LNCAP (cell line): ENCODE measurements at regions not wholly inside any gene's neighbourhood (a gene's known extent, or its start where the extent isn't known, plus 50 kb on each side); places are given as distances from the start of the nearest gene placed in this dataset.

Source experiments
- TF ChIP-seq, protein P1 (sequence below): fragments of 450-650 bp; IDR thresholded peaks from 2 replicates; pipeline ENCODE4 v1.5.1; 2017; ENCODE audit warnings: mild to moderate bottlenecking

DNA sequence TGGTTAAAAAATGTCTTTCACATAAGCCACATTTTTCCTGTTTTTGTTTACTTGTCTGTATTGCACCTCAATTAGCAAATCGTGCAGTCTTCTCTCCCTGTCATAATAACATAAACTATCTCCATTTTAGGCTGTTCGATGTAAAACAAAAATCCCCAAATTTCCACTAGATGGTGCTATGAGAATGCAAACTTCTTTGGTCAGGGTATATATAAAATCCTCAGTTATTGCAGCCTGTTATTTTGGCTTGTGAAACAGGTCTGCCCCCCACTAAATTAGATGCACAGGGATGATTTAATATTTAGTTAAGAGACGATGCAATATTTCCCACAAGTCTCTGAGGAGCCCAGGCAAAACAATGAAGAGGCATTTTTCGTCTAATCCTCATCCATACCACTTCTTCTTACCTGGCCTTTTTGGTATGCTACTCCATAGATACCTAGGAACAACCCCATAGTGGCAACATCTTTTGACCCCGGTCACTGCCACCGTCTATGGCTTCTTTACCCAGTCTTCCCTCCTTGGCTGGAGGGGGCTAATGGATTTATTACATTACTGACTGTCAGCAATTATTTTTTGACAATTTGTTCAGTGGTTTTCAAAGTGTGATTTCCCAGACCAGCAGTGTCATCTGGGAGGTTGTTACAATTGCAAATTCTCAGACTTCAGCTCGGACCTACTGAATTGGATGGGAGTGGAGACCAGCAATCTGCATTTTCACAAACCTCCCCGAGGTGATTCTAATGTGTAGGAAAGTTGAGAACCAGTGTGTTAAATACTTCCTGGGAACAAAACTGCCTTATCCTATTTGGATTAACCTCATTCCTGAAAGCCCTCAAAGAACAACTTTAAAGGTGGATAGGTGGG, 117.4 kb upstream of the CWC22 start:
- TF ChIP-seq, protein P1, sequence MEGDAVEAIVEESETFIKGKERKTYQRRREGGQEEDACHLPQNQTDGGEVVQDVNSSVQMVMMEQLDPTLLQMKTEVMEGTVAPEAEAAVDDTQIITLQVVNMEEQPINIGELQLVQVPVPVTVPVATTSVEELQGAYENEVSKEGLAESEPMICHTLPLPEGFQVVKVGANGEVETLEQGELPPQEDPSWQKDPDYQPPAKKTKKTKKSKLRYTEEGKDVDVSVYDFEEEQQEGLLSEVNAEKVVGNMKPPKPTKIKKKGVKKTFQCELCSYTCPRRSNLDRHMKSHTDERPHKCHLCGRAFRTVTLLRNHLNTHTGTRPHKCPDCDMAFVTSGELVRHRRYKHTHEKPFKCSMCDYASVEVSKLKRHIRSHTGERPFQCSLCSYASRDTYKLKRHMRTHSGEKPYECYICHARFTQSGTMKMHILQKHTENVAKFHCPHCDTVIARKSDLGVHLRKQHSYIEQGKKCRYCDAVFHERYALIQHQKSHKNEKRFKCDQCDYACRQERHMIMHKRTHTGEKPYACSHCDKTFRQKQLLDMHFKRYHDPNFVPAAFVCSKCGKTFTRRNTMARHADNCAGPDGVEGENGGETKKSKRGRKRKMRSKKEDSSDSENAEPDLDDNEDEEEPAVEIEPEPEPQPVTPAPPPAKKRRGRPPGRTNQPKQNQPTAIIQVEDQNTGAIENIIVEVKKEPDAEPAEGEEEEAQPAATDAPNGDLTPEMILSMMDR: peak; percentile 56

DNA sequence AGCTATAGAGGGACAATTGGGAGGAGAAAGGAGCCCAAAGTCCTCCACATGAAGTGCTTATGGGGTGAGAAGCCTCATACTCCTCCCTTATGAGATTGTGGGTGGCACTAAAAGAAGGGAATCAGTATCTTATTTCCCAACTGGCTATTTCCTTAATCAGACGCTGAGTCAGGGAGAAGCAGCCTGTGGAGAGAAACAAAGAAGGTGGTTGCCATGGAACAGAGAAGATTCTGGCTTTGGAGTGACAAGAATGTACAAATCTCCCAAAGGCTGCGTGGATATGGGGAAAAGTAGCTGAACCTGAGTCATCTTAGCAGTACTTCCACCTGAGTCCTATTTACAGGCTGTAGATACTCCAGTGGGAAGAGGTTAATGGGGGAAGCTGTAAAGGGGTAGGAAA, 115.8 kb upstream of the CWC22 start:
- TF ChIP-seq, protein P1: no peak

DNA sequence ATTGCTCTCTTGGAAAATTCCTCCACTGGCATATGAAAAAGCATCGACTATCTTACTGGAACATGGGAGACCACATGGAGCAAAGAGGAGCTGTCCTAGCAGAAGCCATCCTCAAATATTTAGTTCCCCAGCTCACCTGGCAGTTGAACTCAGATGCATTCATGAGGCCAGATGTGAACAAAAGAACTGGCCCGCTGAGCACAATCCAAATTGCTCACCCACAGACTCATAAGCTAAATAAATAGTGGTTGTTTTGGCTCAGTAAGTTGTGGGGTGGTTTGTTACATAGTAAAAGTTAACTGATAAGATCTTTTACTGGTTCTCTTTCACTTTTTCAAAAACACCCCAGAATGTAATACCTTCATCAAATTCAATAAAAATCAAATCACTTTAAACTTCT, 108.6 kb upstream of the CWC22 start:
- TF ChIP-seq, protein P1: no peak

DNA sequence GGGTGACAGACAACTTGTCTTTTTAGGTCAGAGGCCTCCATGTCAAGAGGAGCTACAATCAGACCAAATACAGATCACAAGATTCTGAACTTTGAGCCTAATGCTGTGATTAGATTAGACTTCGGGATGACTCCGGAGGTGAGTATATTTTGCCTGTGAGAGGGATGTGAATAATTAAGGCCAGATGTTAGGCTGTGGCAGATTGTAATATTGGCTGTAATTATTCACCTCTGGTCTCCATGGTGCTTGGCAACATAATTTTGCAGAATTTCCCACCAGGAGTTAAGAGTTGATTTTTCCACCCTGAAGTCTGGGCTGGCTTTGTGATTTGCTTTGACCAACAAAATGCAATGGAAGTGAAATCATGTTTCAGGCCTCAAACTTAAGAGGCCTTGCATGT, 108.2 kb upstream of the CWC22 start:
- TF ChIP-seq, protein P1: no peak

DNA sequence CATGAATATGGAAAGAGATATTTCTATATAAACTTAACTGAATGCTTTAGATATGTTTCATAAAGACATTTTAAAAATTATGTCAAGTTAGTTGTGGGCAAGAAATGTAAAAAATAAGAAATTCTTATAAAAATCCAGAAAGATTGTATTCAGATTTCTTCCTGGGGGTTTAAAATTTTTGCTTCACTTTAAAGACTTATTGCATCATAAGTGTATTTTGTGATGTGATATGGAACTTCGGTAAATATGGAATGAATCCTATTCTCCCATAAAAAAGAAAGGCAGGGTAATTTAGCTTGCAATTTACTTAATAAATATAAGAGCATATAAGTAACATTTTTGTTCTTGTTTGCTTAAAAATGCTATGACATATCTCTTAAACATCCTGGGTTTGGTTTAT, 104.8 kb upstream of the CWC22 start:
- TF ChIP-seq, protein P1: no peak

DNA sequence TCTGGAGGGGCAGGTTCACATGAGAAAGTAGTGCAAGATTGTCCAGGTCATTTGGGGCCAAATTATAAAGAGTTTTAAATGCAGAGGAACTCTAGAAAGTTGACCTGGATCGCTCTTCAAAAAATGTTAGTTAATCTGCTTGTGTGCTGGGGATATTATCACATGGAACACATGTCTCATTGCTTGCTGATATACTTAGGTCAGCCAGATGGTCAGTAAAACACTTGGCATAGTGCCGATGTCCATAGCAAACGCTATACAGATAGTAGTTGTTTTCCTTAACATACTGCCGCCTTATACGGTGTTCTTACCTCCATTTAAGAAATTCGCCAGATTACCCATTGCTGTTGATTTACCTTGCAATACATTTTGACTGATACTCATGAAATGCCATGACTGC, 103.4 kb upstream of the CWC22 start:
- TF ChIP-seq, protein P1: no peak

DNA sequence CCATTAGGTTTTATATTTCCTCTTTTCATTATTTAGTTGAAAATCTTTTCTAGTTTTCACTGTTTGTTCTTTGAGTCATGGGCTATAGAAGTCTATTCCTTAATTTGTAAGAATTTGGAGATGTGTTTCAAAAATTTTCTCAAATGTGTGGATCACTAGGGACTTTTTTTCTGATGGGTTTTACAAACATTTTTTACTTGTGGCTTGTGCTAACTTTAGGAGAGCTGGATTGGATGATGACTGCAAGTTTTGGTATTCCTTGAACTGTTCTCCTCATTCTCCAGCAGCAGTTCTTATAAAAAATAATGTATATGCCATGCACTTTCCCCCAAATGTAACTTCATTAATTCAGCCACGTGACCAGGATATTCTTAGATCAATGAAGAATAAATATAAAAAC, 94.7 kb upstream of the CWC22 start:
- TF ChIP-seq, protein P1: no peak

DNA sequence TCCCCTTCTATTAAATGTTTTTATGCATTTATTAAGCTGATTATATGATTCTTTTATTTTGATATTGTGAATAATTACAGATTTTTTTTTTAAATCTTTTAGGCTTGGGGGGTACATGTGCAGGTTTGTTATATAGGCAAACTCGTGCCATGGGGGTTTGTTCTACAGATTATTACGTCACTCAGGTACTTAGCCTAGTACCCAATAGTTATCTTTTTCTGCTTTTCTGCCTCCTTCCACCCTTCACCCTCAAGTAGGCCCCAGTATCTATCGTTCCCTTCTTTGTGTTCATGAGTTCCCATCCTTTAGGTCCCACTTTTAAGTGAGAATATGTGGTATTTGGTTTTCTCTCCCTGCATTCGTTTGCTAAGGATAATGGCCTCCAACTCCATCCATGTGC, 92.2 kb upstream of the CWC22 start:
- TF ChIP-seq, protein P1: no peak
